ENCODE measurements at regions not wholly inside any gene's neighbourhood (a gene's known extent, or its start where the extent isn't known, plus 50 kb on each side); places are given as distances from the start of the nearest gene placed in this dataset.
A peak's percentile ranks its signal among the peaks of the same experiment; 100 is the strongest.

DNA sequence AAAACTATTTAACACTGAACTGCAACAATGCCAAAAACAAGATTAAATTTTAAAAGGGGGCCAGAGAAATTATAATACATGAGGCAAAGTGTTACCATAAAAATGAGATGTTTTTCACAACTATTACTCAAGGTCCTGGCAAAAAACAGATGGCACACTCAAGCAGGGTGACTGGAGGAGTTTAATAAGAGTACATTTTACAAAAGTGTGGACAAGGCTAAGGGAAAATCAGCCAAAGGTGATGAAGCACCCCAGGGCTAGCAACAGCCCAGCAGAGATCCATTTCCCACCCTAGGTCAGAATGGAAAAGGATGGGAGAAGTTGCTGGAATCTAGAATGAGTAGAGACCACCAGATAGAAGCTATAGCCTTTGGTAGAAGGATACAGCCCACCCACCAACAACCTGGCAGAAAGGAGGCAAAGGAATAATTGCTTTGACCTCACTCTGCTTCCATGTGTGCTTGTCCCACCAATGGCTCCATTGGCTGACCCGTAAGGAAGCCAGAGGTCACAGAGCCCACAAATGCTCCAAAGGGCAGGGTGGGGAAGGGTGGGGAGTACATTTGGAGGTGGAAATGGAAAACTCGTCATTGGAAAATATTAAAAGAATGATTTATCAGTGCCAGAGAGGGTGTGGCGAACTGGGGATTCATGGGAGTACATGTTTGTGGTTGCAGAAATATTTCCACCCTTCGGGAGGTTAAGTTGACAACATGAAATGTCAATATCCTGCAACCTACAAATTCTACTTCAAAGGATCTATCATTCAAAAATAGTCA is 161.0 kb upstream of the UBE2E2 start:
- Histone ChIP-seq H3K36me3 (no peaks in the 10 kb centered on the region), H3K27ac (peak overlapping the region in 1 of 2 donors; percentile 43), H3K4me3 (no peak overlapping the region), H3K4me1 (peaks cover 0 to 4% of the 10 kb centered on the region in 2 donors), H3K9me3 (peaks cover 0 to 10% of the 10 kb centered on the region in 2 donors), H3K27me3 (no peaks in the 10 kb centered on the region)
- TF ChIP-seq, protein P1, sequence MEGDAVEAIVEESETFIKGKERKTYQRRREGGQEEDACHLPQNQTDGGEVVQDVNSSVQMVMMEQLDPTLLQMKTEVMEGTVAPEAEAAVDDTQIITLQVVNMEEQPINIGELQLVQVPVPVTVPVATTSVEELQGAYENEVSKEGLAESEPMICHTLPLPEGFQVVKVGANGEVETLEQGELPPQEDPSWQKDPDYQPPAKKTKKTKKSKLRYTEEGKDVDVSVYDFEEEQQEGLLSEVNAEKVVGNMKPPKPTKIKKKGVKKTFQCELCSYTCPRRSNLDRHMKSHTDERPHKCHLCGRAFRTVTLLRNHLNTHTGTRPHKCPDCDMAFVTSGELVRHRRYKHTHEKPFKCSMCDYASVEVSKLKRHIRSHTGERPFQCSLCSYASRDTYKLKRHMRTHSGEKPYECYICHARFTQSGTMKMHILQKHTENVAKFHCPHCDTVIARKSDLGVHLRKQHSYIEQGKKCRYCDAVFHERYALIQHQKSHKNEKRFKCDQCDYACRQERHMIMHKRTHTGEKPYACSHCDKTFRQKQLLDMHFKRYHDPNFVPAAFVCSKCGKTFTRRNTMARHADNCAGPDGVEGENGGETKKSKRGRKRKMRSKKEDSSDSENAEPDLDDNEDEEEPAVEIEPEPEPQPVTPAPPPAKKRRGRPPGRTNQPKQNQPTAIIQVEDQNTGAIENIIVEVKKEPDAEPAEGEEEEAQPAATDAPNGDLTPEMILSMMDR (IDR thresholded peaks at IDR 0.05), result no peak
- DNase-seq (ENCODE audit: low spot score), result no peak

DNA sequence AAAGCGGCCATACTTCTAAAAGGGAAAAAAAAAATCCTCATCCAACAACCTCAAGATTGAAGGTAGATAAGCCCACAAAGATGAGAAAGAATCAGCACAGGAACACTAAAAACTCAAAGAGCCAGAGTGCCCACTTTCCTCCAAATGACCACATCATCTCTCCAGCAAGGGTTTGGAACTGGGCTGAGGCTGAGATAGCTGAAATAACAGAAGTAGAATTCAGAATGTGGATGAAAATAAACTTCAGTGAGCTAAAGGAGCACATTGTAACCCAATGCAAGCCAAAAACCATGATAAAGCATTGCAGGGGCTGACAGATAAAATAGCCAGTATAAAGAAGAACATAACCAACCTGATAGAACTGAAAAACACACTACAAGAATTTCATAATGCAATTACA is 158.7 kb upstream of the UBE2E2 start:
- Histone ChIP-seq H3K4me3 (no peak overlapping the region), H3K9me3 (peaks cover 0 to 19% of the 10 kb centered on the region in 2 donors), H3K36me3 (no peaks in the 10 kb centered on the region), H3K27me3 (no peaks in the 10 kb centered on the region), H3K27ac (peak overlapping the region in 1 of 2 donors; percentile 43), H3K4me1 (no peaks in the 10 kb centered on the region)
- no peak for DNase-seq (ENCODE audit: low spot score)
- TF ChIP-seq, protein P1 (IDR thresholded peaks at IDR 0.05), result no peak

DNA sequence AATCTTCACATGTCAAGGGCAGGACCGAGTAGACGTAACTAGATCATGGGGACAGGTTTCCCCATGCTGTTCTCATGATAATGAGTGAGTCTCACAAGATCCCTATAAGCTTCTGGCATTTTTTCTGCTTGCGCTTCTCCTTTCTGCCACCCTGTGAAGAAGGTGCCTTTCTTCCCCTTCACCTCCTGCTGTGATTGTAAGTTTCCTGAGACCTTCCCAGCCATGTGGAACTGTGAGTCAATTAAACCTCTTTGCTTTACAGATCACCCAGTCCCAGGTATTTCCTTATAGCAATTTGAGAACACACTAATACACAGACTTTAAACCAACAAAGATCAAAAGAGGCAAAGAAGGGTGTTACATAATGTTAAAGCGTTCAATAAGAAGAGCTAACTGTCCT is 156.6 kb upstream of the UBE2E2 start:
- Histone ChIP-seq H3K4me3 (no peak overlapping the region), H3K9me3 (peaks cover 0 to 19% of the 10 kb centered on the region in 2 donors), H3K27me3 (no peaks in the 10 kb centered on the region), H3K4me1 (no peaks in the 10 kb centered on the region), H3K36me3 (no peaks in the 10 kb centered on the region), H3K27ac (no peak overlapping the region)
- TF ChIP-seq, protein P1 (IDR thresholded peaks at IDR 0.05), result no peak
- no peak for DNase-seq (ENCODE audit: low spot score)

DNA sequence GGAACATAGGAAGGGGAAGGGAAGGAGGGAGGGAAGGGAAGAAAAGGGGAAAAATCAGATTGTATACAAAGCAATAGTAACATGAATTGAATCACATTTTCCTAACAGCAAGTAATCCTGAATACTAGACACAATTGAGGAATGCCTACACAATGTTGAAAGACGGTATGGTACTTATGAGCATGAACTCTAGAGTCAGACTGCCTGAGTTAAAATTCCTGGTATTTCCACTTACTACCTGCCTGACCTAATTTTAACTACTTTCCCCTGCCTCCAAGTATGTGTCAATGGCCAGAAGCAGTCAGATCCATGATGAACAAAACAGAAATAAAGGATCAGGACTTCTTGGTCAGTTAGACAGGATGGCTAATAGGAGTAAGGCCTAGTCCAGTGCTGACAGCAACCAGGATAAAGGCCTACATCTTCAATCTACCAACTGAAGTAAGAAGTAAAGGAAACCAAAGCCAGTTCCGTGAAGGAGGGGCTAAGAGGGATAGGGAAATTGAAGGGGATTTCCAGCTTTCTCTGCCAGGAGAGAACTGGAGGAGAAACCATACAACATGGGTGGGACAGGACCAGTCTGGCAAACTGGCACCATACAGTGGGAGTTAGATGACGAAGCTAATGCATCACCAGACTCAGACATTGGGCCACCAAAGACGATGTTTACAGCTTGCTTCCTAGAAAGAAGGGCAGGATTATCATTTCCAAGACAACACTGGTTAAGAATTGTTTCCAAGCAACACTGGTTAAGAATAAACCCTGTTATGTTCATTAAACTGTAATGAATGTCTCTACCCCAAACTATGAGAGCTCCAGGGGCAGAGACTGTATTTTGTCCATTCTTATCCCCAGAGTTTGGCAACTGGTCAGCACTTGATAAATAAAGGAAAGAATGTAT is 151.6 kb upstream of the UBE2E2 start:
- no peak for DNase-seq (ENCODE audit: low spot score)
- no peaks in the 10 kb centered on the region for H3K36me3 ChIP-seq
- no peak overlapping the region for H3K27ac ChIP-seq
- no peak overlapping the region for H3K4me3 ChIP-seq
- peaks cover 0 to 13% of the 10 kb centered on the region in 2 donors for H3K9me3 ChIP-seq
- TF ChIP-seq, protein P1 (IDR thresholded peaks at IDR 0.05), result no peak
- H3K27me3 ChIP-seq, result no peaks in the 10 kb centered on the region
- no peaks in the 10 kb centered on the region for H3K4me1 ChIP-seq

DNA sequence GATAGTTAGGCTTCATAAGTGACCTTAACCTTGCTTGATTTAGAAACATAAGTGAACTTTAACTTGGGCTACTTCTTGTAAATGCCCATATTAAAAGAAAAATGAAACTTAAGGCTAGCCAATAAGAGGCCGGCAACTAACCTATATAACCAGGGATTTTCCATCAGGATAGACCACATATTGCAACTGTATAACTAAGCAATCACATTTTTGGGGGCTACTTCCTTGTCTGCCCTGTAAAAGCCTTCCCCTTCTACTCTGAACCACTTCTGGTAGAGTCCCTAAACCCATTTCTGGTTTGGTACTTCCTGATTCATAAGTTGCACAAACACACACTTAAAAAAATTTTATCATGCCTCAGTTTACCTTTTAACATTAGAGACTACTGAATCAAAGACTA is 150.9 kb upstream of the UBE2E2 start:
- H3K27me3 ChIP-seq, result no peaks in the 10 kb centered on the region
- H3K36me3 ChIP-seq, result no peaks in the 10 kb centered on the region
- H3K27ac ChIP-seq, result no peak overlapping the region
- H3K4me3 ChIP-seq, result no peak overlapping the region
- H3K4me1 ChIP-seq, result no peaks in the 10 kb centered on the region
- no peak for DNase-seq (ENCODE audit: low spot score)
- TF ChIP-seq, protein P1 (IDR thresholded peaks at IDR 0.05), result no peak
- H3K9me3 ChIP-seq, result peaks cover 0 to 8% of the 10 kb centered on the region in 2 donors
